Astrocyte of the cerebellum (primary cell): ENCODE measurements at regions not wholly inside any gene's neighbourhood (a gene's known extent, or its start where the extent isn't known, plus 50 kb on each side); places are given as distances from the start of the nearest gene placed in this dataset.

Experiments used
- DNase-seq: peaks from one replicate; pipeline ENCODE4 v3.0.0-alpha.2; 2011; ENCODE audit warnings: low read depth
- H3K4me3 ChIP-seq: 2 replicates; pipeline ENCODE4 v1.5.1; 2011; ENCODE audit warnings: mild to moderate bottlenecking, low read depth, low read length, moderate library complexity
- CTCF ChIP-seq: IDR thresholded peaks from 2 replicates; pipeline ENCODE4 v1.5.1; 2012; ENCODE audit warnings: low read length, low read depth, moderate library complexity, mild to moderate bottlenecking; ENCODE audit errors: missing control alignments
- in situ Hi-C: cut with HindIII; loops from 2 replicates; pipeline ENCODE4 v1.10.0; 2017; ENCODE audit warnings: low sequenced_read_pairs

DNA sequence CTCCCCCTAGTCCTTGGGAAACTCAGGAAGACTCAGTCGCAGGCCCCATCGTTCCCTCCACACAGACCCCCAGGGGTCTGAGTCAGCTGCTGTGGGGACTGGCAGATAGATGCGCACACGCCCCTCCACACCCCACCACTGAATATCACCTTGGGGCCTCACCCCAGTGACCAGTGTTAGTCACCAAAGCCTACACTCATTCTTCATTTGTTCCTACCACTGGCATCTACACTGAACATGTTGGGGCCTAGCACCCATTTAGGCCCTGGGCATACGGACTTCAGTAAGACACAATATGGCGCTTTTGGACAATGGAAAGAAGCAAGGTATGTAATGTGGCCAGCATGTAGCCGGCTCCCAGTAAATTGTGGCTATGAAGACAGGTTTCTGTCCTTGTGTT is 154.1 kb upstream of the PJA1 start:
- no peak overlapping the region for H3K4me3 ChIP-seq
- in situ Hi-C loops, result no loop called here
- no peak for DNase-seq
- no peak for TF ChIP-seq CTCF

DNA sequence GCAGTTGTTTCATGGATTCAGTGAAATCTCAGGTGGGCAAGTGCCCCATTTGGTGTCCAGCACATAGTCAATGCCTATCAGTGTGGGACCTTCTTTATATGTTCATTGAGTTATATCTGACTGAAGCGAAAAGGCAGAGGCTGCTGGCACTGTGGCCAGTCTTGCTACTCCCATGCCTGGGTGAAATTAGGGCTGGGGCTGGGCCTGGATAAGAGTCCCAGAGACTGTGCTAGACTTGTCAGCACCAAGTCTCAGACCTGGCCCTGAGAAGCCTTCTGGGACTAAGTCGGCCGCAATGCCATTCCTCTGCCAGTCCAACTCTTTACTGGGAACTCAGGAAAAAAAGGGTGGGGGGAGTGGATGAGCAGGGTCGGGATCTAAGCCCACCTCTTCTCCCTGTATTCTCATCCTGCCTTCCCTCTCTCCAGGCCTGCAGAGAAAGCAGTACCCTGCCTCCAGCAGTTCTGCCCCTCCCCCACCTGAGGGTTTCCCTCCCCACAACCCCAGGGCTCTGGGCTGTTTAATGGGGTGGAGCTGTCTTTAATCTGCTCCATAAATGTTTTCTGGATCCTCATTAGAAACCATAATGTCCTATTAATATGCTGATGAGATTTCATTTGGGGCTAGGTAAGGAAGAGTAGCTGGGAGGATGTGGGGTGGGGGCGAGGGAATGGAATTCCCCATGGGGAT is 153.5 kb upstream of the PJA1 start:
- in situ Hi-C loops, result no loop called here
- H3K4me3 ChIP-seq, result no peak overlapping the region
- DNase-seq, result no peak
- no peak for TF ChIP-seq CTCF

DNA sequence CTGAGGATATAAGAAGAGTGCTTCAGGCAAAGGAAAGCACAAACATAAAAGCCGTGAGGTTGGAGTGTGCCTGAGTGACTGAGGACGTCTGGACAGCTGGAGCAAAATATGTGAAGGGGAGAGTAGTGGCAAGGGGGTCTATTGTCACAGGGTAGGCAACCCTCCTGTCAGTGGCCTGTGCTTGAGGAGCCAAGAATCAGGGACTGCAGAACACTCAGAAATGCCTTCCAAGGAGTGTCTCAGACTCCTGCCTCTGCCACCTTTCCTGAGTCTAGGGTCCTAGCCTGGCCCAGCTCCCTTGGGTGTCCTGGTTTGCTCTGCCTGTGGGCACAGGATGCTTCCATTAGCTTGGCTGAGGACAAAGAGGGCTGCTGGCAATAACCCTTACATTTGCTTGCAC is 152.5 kb upstream of the PJA1 start:
- H3K4me3 ChIP-seq, result no peak overlapping the region
- no peak for TF ChIP-seq CTCF
- DNase-seq, result no peak
- in situ Hi-C loops, result no loop called here

GRCh38 chrX:69314436-69315348 is 149.4 kb upstream of the PJA1 start:
- in situ Hi-C loops, result no loop called here
- DNase-seq, result no peak
- no peak for TF ChIP-seq CTCF

DNA sequence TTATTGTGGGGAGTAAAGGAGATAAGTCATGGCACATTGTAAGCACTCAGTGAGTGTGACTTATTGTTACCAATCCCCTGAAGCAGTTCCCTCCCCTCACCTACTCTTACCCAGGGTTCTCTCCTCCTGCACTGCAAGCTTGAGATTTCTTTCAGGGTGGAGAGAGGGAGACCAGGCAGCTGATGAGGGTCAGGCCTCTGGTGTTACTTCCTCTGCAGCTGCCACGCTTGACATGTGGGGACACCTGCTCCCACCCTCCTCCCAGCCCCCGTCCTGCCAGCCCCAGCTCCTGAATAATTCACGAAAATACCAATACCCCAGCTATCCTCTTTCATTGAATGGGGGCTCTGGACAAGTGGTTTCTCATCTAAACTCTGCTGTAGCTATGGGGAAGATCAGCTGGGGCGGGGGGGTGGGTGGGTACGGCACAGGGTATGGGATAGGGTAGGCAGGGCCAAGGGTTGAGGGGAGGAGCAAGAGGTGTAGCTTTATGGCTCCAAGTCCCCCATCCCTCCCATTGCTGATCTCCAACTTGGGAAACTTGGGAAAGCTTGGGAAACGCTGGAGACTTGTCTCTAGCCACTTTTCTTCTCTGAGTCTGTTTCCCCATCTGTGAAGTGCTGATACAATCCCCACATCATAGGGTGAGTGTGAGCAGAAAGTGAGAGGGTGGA is 148.5 kb upstream of the PJA1 start:
- no peak overlapping the region for H3K4me3 ChIP-seq
- no peak for DNase-seq
- in situ Hi-C loops, result no loop called here
- TF ChIP-seq CTCF, result no peak

More at GRCh38 chrX:69314436-69315348, 149.4 kb upstream of the PJA1 start:
- H3K4me3 ChIP-seq, result no peak overlapping the region

DNA sequence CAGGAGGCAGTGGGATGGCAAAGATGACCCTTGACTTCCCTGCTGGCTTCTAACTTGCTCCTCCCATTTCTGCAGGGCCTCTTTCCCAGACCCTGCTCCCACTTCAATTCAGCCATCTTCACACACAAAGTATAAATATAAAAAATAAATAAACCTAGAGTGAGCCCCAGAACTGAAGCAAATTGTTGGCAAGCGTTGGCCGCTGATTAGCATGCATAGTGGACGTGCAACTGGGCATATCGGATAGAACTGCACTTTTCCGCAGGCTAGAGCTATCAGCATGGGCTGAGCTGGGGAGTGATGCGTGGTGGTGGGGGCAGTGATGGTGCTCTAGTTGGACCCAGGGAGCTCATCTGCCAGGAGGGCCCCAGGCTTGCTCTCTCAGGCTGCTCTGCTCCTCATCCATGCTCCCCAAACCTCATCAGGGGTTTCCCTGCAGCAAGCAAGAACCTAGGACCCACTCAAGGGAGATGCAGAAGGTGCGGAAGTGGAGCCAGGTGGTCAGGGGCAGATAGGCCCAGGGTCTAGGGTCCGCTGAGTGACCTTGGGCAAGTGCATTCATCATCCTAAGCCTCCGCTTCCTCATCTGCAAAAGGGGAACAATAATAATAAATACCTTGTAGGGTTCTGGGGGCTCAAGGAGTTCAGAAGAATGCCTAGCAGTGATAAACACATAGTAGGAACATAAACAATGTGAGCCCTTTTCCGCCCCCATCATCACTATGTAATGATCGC is 146.8 kb upstream of the PJA1 start:
- in situ Hi-C loops, result no loop called here
- H3K4me3 ChIP-seq, result no peak overlapping the region
- DNase-seq, result no peak
- TF ChIP-seq CTCF, result no peak
